HFF-Myc (cell line): ENCODE measurements at regions not wholly inside any gene's neighbourhood (a gene's known extent, or its start where the extent isn't known, plus 50 kb on each side); places are given as distances from the start of the nearest gene placed in this dataset.

ENCODE experiments used
- DNase-seq: peaks from one replicate; pipeline ENCODE4 v3.0.0-alpha.2; 2011; ENCODE audit warnings: low read depth; ENCODE audit errors: extremely low read depth
- H3K4me3 ChIP-seq: replicated peaks from 2 replicates; pipeline ENCODE4 v1.5.1; 2011; ENCODE audit warnings: low read depth, mild to moderate bottlenecking, control low read depth, low read length
- TF ChIP-seq, protein P1 (sequence below): IDR thresholded peaks from 2 replicates; pipeline ENCODE4 v1.5.1; 2012; ENCODE audit warnings: mild to moderate bottlenecking, low read depth, low read length, control low read depth; ENCODE audit errors: missing control alignments

DNA sequence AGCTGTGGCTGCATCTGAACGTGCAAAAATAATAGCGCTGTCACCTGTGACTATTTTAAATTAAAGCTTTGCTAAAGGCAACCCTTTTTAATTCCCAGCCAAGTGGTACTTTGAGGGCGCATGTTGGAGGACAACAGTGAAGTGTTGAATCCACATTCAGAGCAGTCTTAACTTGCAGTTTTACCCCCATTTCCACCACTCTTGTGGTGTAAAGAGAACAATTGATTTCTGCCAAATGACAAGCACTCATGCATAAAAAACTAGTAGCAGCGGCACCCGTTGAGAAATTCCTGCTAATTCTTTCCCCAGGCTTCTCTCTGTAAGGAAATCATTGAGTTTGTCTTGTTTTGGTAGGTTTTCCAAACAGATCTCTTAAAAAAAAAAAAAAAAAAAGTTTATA is 1033.3 kb downstream of the EFNB2 start:
- TF ChIP-seq, protein P1, sequence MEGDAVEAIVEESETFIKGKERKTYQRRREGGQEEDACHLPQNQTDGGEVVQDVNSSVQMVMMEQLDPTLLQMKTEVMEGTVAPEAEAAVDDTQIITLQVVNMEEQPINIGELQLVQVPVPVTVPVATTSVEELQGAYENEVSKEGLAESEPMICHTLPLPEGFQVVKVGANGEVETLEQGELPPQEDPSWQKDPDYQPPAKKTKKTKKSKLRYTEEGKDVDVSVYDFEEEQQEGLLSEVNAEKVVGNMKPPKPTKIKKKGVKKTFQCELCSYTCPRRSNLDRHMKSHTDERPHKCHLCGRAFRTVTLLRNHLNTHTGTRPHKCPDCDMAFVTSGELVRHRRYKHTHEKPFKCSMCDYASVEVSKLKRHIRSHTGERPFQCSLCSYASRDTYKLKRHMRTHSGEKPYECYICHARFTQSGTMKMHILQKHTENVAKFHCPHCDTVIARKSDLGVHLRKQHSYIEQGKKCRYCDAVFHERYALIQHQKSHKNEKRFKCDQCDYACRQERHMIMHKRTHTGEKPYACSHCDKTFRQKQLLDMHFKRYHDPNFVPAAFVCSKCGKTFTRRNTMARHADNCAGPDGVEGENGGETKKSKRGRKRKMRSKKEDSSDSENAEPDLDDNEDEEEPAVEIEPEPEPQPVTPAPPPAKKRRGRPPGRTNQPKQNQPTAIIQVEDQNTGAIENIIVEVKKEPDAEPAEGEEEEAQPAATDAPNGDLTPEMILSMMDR, result no peak
- no peak for DNase-seq
- H3K4me3 ChIP-seq, result no peak overlapping the region

DNA sequence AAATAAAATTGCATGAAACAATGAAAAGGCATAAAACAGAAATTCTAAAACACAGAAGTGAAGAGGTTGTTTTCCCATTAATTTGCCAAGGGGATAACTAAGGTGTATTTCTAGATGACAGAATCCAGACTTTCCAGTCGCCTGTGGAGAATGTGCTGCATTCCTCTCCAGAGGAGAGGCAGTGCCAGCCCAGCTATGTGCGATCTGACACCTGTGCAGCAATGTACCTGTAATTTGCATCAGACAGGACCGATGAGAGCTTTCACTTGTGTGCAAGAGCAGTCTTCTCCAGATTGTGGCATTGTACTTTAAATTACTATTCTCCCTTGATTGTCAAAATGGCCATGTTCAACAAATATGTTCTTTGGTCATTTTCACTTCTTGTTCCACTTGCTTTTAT is 1037.9 kb downstream of the EFNB2 start:
- TF ChIP-seq, protein P1, result no peak
- no peak for DNase-seq
- no peak overlapping the region for H3K4me3 ChIP-seq

DNA sequence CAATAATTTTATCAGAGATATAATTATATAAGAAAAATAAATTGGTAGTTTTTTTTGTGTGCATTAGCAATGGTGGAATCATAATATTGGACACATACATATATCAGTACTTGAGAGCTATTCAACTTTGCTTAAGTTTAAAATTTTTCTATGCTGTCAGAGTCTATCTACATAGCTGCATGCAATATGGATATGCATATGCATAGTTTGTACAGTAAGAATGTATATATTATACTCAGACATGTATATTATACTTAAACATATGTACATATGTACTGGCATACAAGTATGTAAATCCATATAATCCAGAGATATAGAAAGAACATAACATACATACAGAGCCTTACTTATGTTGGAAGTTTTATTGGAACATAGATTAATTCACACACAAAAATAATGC is 1043.2 kb downstream of the EFNB2 start:
- TF ChIP-seq, protein P1, result no peak
- no peak overlapping the region for H3K4me3 ChIP-seq
- no peak for DNase-seq

DNA sequence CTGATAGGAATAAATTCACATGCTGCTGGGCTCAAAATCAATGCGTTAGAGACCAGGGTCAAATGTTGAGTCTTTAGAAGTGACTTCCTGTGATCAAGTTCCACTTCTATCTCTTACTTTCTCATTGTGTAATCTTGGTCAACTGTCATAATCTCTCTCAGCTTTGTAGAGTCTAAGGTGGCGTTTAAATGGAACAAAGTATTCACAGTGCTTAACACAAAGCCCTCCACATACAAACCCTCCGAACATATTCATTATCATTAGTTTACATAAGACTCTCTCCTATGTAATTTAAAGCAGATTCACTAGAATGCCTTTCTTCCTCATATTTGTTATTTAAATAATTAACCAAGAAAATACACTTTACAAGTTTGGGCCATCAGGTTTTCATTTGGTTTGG is 1044.1 kb downstream of the EFNB2 start:
- TF ChIP-seq, protein P1, result no peak
- no peak overlapping the region for H3K4me3 ChIP-seq
- no peak for DNase-seq

DNA sequence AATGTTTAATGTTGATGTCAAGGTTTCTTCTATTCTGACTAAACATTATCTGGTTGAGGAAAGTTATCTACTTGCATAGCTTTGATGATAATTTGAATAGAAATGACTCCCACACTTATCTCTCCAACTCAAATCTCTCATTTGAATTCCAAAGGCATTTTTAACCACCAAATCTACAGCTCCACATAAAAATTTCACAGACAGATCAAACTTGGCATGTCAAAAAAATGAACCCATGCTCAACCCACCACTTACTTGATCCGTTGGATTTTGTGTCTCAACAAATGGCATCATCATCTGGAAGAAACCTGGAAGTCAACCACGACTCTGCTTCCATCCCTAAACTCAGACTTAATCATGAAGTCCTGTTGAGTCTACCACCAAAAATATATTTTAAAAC is 1050.4 kb downstream of the EFNB2 start:
- H3K4me3 ChIP-seq, result no peak overlapping the region
- TF ChIP-seq, protein P1, result no peak
- no peak for DNase-seq

DNA sequence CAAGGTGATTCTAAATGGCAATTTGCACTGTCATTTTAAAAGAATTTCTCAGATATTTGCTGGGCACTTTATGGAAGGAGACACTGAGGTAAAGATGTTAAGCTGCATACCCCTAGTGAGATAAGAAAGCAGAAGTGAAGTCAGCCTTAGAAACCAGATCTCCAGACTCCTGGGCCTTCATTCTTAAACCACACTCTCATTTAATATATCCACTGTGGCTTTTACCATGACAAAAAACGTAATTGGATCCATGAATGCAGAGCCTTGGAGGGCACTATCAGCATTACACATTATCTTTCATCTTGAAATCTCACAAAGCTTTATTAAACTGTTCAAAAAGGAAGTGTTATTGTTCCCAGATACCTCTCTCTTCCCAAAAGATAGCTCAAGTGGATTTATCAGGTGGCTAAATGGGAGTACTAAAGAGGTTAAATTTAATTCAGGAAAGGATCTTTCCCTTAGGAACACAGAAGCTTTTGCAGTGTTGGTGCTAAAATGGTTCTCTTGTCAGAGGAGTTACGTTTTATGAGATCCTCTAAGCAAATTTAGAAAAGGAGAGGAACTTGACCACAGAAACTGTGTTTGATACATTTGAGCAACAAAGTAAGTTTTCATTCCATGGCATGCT is 1060.4 kb downstream of the EFNB2 start:
- TF ChIP-seq, protein P1, result no peak
- no peak overlapping the region for H3K4me3 ChIP-seq
- DNase-seq, result no peak

DNA sequence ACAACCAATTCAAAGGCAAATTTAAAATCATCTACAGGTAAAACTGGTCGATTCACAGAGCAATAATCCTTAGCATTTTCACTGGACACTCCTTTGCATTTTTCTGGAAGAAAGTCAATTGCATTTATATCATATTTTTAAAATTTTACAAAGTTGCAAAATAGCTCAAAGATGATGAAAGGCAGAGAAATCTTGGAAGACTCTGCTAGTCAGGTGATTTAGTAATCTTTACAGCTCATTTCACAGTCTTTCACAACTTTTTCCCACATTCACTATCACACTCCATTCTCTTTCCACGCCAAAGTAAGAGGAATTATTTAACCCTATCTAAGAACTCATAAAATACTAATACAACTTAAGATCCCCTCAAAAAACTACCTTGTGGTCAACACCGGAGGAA is 1063.8 kb downstream of the EFNB2 start:
- TF ChIP-seq, protein P1, result no peak
- DNase-seq, result no peak

More for the DNA sequence above, 1063.8 kb downstream of the EFNB2 start:
- no peak overlapping the region for H3K4me3 ChIP-seq
